SU-DHL-6 (cell line): ENCODE measurements at regions not wholly inside any gene's neighbourhood (a gene's known extent, or its start where the extent isn't known, plus 50 kb on each side); places are given as distances from the start of the nearest gene placed in this dataset.

ENCODE experiments used
- CTCF ChIP-seq: fragments of 200-600 bp; sonication (generic); IDR thresholded peaks from one replicate; pipeline ENCODE4 v1.5.1; 2017; ENCODE audit warnings: antibody characterized with exemption, mild to moderate bottlenecking, low read length, moderate library complexity; ENCODE audit not compliant: insufficient read depth, poor library complexity, severe bottlenecking
- EZH2phosphoT487 ChIP-seq: fragments of 200-600 bp; sonication (generic), shearing (Covaris generic); conservative IDR thresholded peaks from 2 replicates; pipeline ENCODE4 v1.6.1; 2018; ENCODE audit warnings: mild to moderate bottlenecking, antibody characterized with exemption, low read length, moderate library complexity, mixed read lengths

- TF ChIP-seq CTCF (no peak), EZH2phosphoT487 (no peak)
These were observed 148.2 kb upstream of the GLI2 start for GRCh38 chr2:120587279-120587996.
